Ishikawa (cell line): ENCODE measurements at regions not wholly inside any gene's neighbourhood (a gene's known extent, or its start where the extent isn't known, plus 50 kb on each side); places are given as distances from the start of the nearest gene placed in this dataset.

Experiments
- CEBPB ChIP-seq: IDR thresholded peaks from 2 replicates; pipeline ENCODE4 v1.6.1; 2012
- CREB1 ChIP-seq: IDR thresholded peaks from 2 replicates; pipeline ENCODE4 v1.6.1; 2012; ENCODE audit warnings: low read depth
- EGR1 ChIP-seq: IDR thresholded peaks from 2 replicates; pipeline ENCODE4 v1.6.1; 2012
- EP300 ChIP-seq: IDR thresholded peaks from 2 replicates; pipeline ENCODE4 v1.6.1; 2012; ENCODE audit warnings: borderline replicate concordance
- FOXM1 ChIP-seq: IDR thresholded peaks from 2 replicates; pipeline ENCODE4 v1.6.1; 2012; ENCODE audit warnings: low read depth, borderline replicate concordance
- NFIC ChIP-seq: IDR thresholded peaks from 2 replicates; pipeline ENCODE4 v1.6.1; 2012
- RAD21 ChIP-seq: IDR thresholded peaks from 2 replicates; pipeline ENCODE4 v1.6.1; 2012; ENCODE audit warnings: low read depth
- TAF1 ChIP-seq: IDR thresholded peaks from 2 replicates; pipeline ENCODE4 v1.6.1; 2012; ENCODE audit warnings: low read depth, mild to moderate bottlenecking
- TCF12 ChIP-seq: IDR thresholded peaks from 2 replicates; pipeline ENCODE4 v1.6.1; 2012; ENCODE audit warnings: low read depth
- TEAD4 ChIP-seq: IDR thresholded peaks from 2 replicates; pipeline ENCODE4 v1.6.1; 2012
- YY1 ChIP-seq: IDR thresholded peaks from 2 replicates; pipeline ENCODE4 v1.6.1; 2012; ENCODE audit warnings: low read depth
- ZBTB7A ChIP-seq: IDR thresholded peaks from 2 replicates; pipeline ENCODE4 v1.6.1; 2012; ENCODE audit warnings: low read depth
- TF ChIP-seq, protein P1 (sequence below): IDR thresholded peaks from 2 replicates; pipeline ENCODE4 v1.6.1; 2012
- TF ChIP-seq, protein P2 (sequence below): IDR thresholded peaks from 2 replicates; pipeline ENCODE4 v1.6.1; 2012
- TF ChIP-seq, protein P3 (sequence below): IDR thresholded peaks from 2 replicates; pipeline ENCODE4 v1.6.1; 2012; ENCODE audit warnings: low read depth, mild to moderate bottlenecking

DNA sequence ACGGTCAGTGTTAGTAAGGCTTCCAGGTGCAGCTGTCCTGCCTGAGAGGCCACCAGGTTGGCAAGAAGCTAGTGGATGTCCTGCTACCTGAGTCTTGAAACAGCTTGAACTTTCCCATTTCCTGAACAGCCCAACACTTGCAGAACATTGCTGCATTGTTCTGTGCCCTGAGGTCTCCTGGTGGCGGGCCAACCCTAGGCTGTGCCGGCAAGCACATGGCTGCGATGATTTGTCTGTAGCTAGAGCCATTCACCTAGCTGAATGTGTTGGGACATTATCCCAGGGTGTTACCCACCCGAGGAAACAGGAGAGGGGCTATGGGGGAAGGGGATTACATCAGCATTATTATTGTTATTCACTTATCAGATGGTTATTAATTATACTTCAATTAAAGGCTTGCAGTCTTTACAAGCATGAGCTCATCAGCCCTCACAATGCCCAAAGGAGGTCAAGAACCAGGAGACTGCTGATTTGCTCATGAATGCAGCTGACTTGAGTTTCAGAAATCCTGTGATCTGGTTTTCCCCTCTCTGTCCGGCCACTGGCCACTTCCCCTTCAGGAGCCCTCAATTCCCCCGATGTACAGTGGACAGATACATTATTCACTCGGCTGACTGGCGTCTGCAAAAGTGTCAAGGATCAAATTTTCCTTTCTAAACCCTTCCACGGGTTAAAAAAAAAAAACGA, 187.6 kb upstream of the TSC22D1 start:
- TF ChIP-seq, protein P1, sequence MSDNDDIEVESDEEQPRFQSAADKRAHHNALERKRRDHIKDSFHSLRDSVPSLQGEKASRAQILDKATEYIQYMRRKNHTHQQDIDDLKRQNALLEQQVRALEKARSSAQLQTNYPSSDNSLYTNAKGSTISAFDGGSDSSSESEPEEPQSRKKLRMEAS: no peak
- TF ChIP-seq YY1: no peak
- no peak for TF ChIP-seq NFIC

DNA sequence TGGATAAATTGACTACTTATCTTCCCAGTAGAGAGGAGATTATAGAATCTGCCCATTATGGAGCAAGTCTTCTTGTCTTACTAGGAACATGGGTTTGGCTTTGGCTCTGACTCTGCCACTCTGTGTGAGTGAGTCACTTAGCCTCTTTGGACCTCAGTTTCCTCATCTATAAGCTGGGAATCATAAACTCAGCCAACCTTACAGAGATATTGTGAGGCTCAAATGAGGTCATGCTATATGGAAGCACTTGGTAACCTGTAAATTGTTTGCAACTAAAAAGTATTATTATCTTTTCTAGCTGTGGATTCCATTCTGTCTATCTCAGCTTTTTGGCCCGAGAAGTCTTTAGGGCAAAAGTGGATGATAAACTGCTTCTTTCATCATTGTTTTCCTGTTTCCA, 186.8 kb upstream of the TSC22D1 start:
- no peak for TF ChIP-seq TCF12
- TF ChIP-seq EGR1: no peak
- no peak for TF ChIP-seq YY1
- TF ChIP-seq TAF1: no peak
- TF ChIP-seq, protein P1: no peak
- TF ChIP-seq TEAD4: no peak
- TF ChIP-seq, protein P2, sequence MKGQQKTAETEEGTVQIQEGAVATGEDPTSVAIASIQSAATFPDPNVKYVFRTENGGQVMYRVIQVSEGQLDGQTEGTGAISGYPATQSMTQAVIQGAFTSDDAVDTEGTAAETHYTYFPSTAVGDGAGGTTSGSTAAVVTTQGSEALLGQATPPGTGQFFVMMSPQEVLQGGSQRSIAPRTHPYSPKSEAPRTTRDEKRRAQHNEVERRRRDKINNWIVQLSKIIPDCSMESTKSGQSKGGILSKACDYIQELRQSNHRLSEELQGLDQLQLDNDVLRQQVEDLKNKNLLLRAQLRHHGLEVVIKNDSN: no peak
- TF ChIP-seq NFIC: no peak
- TF ChIP-seq EP300: no peak
- TF ChIP-seq CREB1: no peak
- TF ChIP-seq FOXM1: no peak
- no peak for TF ChIP-seq CEBPB
- no peak for TF ChIP-seq ZBTB7A
- TF ChIP-seq RAD21: no peak
- TF ChIP-seq, protein P3, sequence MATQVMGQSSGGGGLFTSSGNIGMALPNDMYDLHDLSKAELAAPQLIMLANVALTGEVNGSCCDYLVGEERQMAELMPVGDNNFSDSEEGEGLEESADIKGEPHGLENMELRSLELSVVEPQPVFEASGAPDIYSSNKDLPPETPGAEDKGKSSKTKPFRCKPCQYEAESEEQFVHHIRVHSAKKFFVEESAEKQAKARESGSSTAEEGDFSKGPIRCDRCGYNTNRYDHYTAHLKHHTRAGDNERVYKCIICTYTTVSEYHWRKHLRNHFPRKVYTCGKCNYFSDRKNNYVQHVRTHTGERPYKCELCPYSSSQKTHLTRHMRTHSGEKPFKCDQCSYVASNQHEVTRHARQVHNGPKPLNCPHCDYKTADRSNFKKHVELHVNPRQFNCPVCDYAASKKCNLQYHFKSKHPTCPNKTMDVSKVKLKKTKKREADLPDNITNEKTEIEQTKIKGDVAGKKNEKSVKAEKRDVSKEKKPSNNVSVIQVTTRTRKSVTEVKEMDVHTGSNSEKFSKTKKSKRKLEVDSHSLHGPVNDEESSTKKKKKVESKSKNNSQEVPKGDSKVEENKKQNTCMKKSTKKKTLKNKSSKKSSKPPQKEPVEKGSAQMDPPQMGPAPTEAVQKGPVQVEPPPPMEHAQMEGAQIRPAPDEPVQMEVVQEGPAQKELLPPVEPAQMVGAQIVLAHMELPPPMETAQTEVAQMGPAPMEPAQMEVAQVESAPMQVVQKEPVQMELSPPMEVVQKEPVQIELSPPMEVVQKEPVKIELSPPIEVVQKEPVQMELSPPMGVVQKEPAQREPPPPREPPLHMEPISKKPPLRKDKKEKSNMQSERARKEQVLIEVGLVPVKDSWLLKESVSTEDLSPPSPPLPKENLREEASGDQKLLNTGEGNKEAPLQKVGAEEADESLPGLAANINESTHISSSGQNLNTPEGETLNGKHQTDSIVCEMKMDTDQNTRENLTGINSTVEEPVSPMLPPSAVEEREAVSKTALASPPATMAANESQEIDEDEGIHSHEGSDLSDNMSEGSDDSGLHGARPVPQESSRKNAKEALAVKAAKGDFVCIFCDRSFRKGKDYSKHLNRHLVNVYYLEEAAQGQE: no peak

DNA sequence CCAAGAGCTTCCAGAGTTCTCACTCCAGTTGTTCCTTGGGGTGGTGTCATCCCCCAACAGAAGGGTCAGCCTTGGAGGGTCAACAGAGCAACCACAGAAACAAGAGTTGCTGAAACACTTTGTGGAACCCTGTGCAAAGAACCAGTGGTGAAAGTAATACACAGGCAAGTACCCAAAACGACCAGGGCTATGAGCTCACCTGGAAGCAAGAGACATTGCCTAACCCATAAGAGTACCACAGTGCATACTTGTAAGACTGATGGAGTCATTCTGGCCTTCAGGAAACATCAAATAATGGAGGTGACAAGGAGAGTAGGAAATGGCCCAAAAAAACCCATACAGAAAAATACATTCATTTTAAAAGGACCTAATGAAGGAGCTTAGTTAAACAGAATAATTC, 184.3 kb upstream of the TSC22D1 start:
- TF ChIP-seq TEAD4: no peak
- TF ChIP-seq YY1: no peak
- TF ChIP-seq, protein P3: no peak
- no peak for TF ChIP-seq RAD21
- TF ChIP-seq EGR1: no peak
- TF ChIP-seq FOXM1: no peak
- TF ChIP-seq TAF1: no peak
- TF ChIP-seq, protein P1: no peak
- TF ChIP-seq CEBPB: no peak
- no peak for TF ChIP-seq EP300
- TF ChIP-seq, protein P2: no peak
- no peak for TF ChIP-seq TCF12
- no peak for TF ChIP-seq ZBTB7A
- no peak for TF ChIP-seq CREB1
- no peak for TF ChIP-seq NFIC

DNA sequence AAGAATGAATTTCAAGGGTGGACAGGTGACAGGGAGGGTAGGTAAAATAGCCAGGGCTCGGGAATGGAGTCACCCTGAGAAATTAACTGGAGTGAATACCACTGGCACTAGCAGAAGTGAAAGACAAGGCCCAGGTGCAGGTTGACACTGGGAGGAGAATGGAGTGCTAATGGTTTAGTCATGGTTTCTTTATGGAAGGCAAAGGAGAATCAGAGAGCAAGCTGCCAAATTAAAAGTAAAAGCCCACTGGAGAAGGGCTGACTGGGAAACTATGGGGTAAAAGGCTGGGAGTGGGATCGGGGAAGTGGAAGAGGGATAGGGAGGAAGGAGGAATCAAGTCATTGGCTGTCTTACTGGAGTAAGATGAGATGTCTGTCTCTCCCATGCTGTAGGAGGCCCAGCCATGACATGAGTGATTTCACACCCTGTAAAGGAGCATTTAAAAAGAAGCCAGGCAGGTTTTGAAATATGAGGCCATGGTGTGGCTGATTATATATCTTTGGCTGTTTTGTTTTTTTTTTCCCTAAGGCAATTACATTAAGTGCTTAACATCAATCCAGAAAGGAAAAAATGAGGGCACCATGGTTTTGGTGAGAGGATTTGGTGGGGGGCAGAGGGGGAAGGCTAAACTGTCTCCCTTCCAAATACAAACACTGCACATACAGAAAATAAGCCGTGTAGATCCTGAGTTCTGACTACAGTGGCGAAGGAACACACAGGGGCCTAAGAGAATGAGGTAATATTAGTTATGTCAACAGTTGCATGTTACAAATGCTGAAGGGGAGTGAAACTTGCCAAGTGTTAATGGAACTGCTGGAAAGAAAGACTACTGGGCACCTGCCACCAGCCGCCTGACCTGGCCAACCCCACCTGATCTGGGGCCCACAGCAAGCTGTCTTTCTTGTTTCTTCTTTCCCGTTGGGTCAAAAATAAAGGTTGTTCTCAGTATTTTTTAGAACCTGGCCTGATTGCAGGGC, 183.5 kb upstream of the TSC22D1 start:
- TF ChIP-seq FOXM1 (peak; percentile 27; the same call in 1 of the 2 replicates), CEBPB (no peak), RAD21 (no peak; the same call in 1 of the 2 replicates), YY1 (peak; percentile 44; the same call in 1 of the 2 replicates), TAF1 (no peak), NFIC (no peak; the same call in 1 of the 2 replicates), TEAD4 (0 out of 2 replicates have a peak, but pooled peaks have one; percentile 7), CREB1 (no peak), EGR1 (no peak), EP300 (peak; percentile 55; the same call in 1 of the 2 replicates), ZBTB7A (no peak), TCF12 (peak; percentile 61; the same call in 1 of the 2 replicates)
- TF ChIP-seq, protein P3: no peak
- TF ChIP-seq, protein P1: peak; percentile 59
- TF ChIP-seq, protein P2: no peak
